ENCODE measurements at regions not wholly inside any gene's neighbourhood (a gene's known extent, or its start where the extent isn't known, plus 50 kb on each side); places are given as distances from the start of the nearest gene placed in this dataset.

GRCh38 chr11:95585752-95586077 lies 203.9 kb downstream of the FAM76B start:
- peaks cover 15% of the 10 kb centered on the region for H3K9me3 Mint-ChIP-seq
- ChIA-PET POLR2A (no interaction called here), CTCF (interaction anchor here (0.7 kb wide), 1 partner anchor 11 kb away, joined by 3 read pairs; no protein-coding TSS in a partner anchor)
- H3K4me3 Mint-ChIP-seq: no peak overlapping the region
- DNase-seq: no peak
- peaks cover 4% of the 10 kb centered on the region for H3K36me3 Mint-ChIP-seq (ENCODE audit: low read depth)
- no peak overlapping the region for H3K27ac Mint-ChIP-seq
- peaks cover 2% of the 10 kb centered on the region for H3K4me1 Mint-ChIP-seq
- no peaks in the 10 kb centered on the region for H3K27me3 Mint-ChIP-seq

DNA sequence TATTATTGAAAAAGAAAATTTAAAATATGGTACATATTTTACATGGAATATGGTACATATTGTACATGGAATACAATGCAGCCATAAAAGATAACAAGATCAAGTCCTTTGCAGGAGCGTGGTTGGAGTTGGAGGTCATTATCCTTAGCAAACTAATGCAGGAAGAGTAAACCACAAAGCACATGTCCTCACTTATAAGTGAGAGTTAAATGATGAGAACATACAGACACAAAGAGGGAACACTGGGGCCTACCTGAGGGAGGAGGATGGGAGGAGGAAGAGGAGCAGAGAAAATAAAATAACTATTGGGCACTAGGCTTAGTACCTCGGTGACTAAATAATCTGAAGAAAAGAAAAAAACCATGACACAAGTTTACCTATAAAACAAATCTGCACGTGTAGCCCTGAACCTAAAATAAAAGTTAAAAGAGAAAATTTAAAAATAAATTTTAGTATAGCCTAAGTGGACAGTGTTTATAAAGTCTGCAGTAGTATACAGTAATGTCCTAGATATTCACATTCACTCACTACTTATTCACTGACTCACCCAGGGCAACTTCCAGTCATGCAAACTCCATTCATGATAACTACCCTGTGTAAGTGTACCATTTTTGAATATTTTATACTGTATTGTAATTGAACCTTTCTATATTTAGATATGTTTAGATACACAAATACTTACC lies 204.4 kb downstream of the FAM76B start:
- Mint-ChIP-seq H3K4me1 (peaks cover 2% of the 10 kb centered on the region), H3K27me3 (no peaks in the 10 kb centered on the region), H3K9me3 (peaks cover 15% of the 10 kb centered on the region), H3K27ac (no peak overlapping the region), H3K4me3 (no peak overlapping the region), H3K36me3 (ENCODE audit: low read depth) (peaks cover 4% of the 10 kb centered on the region)
- ChIA-PET CTCF (interaction anchor here (0.7 to 1.4 kb wide), 2 partner anchors 12 to 120 kb away, joined by 3 to 4 read pairs; no protein-coding TSS in a partner anchor), POLR2A (no interaction called here)
- no peak for DNase-seq

GRCh38 chr11:95584589-95584988 lies 205.0 kb downstream of the FAM76B start:
- Mint-ChIP-seq H3K27me3 (no peaks in the 10 kb centered on the region), H3K9me3 (peaks cover 16% of the 10 kb centered on the region), H3K4me1 (peaks cover 2% of the 10 kb centered on the region), H3K4me3 (no peak overlapping the region), H3K36me3 (ENCODE audit: low read depth) (peaks cover 4% of the 10 kb centered on the region), H3K27ac (no peak overlapping the region)
- POLR2A ChIA-PET: no interaction called here
- CTCF ChIA-PET: interaction anchor here (1.4 kb wide), 1 partner anchor 121 kb away, joined by 4 read pairs; no protein-coding TSS in a partner anchor
- DNase-seq: no peak

DNA sequence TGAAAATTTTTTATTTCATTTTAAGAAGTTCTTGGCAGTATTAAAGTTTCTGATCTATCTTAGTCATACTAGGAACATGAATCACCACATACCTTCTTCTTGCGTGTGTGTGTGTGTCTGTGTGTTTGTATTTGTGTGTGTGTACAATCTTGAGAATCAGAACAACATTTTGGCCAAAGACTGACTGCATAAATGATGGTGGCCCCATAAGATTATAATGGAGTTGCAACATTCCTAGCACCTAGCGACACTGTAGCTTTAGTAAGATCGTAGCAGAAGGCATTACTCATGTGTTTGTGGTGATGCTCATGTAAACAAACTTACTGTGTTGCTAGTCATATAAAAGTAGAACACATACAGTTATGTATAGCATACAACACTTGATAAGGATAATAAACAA lies 205.4 kb downstream of the FAM76B start:
- H3K9me3 Mint-ChIP-seq: peaks cover 19% of the 10 kb centered on the region
- no peak overlapping the region for H3K27ac Mint-ChIP-seq
- POLR2A ChIA-PET: interaction anchor here (0.6 kb wide), 1 partner anchor 55 kb away, joined by 7 read pairs; no protein-coding TSS in a partner anchor
- H3K27me3 Mint-ChIP-seq: no peaks in the 10 kb centered on the region
- H3K4me3 Mint-ChIP-seq: no peak overlapping the region
- H3K4me1 Mint-ChIP-seq: peaks cover 2% of the 10 kb centered on the region
- CTCF ChIA-PET: interaction anchor here (1.4 kb wide), 1 partner anchor 121 kb away, joined by 4 read pairs; no protein-coding TSS in a partner anchor
- H3K36me3 Mint-ChIP-seq (ENCODE audit: low read depth): peaks cover 4% of the 10 kb centered on the region
- no peak for DNase-seq

- H3K27ac Mint-ChIP-seq: no peak overlapping the region
- peaks cover 15% of the 10 kb centered on the region for H3K9me3 Mint-ChIP-seq
- no peak overlapping the region for H3K4me3 Mint-ChIP-seq
- peaks cover 4% of the 10 kb centered on the region for H3K36me3 Mint-ChIP-seq (ENCODE audit: low read depth)
- no peak for DNase-seq
- H3K27me3 Mint-ChIP-seq: no peaks in the 10 kb centered on the region
- ChIA-PET CTCF (interaction anchor here (0.5 to 1.8 kb wide), 3 partner anchors 9 to 933 kb away, joined by 3 to 7 read pairs (median 4); no protein-coding TSS in a partner anchor), POLR2A (no interaction called here)
- no peaks in the 10 kb centered on the region for H3K4me1 Mint-ChIP-seq
Observed at GRCh38 chr11:95577716-95578460, 211.7 kb downstream of the FAM76B start.

- POLR2A ChIA-PET: no interaction called here
- no peak overlapping the region for H3K4me3 Mint-ChIP-seq
- H3K4me1 Mint-ChIP-seq: no peaks in the 10 kb centered on the region
- peaks cover 9% of the 10 kb centered on the region for H3K9me3 Mint-ChIP-seq
- no peaks in the 10 kb centered on the region for H3K36me3 Mint-ChIP-seq (ENCODE audit: low read depth)
- no peaks in the 10 kb centered on the region for H3K27me3 Mint-ChIP-seq
- no peak overlapping the region for H3K27ac Mint-ChIP-seq
- DNase-seq: no peak
- CTCF ChIA-PET: interaction anchor here (1.9 kb wide), 1 partner anchor 12 kb away, joined by 9 read pairs; no protein-coding TSS in a partner anchor
Observed at GRCh38 chr11:95576146-95576845, 213.3 kb downstream of the FAM76B start.

DNA sequence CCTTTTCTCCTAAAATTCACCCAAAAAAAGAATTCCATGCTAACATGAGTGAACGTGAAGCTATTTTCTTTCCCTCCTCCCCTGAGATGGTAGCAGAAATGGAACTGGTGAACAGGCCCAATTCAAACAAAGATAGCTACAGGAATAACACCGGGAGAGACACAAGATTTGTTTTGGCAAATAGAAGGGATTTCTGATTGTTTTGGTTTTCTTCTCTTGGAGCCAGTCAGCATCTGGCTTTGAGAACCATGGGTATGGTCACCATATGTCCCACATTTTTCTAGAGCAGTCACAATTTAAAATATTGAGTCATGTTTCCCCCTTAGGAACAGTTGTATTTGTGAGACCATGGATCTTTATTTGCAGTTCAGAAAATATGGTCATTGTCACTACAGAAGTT lies 214.1 kb downstream of the FAM76B start:
- no peak overlapping the region for H3K27ac Mint-ChIP-seq
- no peak overlapping the region for H3K4me3 Mint-ChIP-seq
- H3K9me3 Mint-ChIP-seq: peaks cover 7% of the 10 kb centered on the region
- peaks cover 3% of the 10 kb centered on the region for H3K27me3 Mint-ChIP-seq
- H3K4me1 Mint-ChIP-seq: no peaks in the 10 kb centered on the region
- ChIA-PET POLR2A (no interaction called here), CTCF (interaction anchor here (1.9 kb wide), 1 partner anchor 12 kb away, joined by 9 read pairs; no protein-coding TSS in a partner anchor)
- DNase-seq: no peak
- peaks cover 3% of the 10 kb centered on the region for H3K36me3 Mint-ChIP-seq (ENCODE audit: low read depth)

DNA sequence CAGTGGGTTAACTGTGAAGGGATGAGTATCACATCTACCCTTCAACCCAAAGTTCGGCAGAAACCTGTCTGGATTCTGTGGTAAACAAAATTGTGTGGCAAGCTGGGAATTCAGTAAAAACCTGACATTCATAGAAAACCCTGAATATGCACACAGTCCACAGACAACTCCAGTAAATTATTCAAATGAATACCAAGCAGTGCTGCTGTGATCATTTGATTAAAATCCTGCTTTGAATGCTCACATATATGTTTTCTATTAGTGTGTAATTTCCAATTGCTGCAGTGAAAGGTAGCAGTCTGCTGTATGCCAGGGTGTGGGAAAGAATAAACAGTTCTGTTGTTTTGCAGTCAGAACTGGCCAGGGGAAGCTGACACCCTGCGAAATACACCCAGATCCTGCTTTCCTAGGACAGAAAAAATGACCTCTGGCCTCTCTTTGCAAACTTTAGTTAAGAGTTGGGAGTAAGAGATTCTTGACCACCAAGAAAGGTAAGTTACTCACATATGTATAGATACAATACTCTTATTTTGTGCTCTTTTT lies 217.8 kb downstream of the FAM76B start:
- no peak for DNase-seq
- peaks cover 3% of the 10 kb centered on the region for H3K27me3 Mint-ChIP-seq
- H3K27ac Mint-ChIP-seq: no peak overlapping the region
- POLR2A ChIA-PET: no interaction called here
- H3K36me3 Mint-ChIP-seq (ENCODE audit: low read depth): peaks cover 8% of the 10 kb centered on the region
- H3K4me3 Mint-ChIP-seq: no peak overlapping the region
- peaks cover 20% of the 10 kb centered on the region for H3K9me3 Mint-ChIP-seq
- no peaks in the 10 kb centered on the region for H3K4me1 Mint-ChIP-seq
- CTCF ChIA-PET: no interaction called here

GRCh38 chr11:95570845-95571244 lies 218.7 kb downstream of the FAM76B start:
- ChIA-PET CTCF (no interaction called here), POLR2A (no interaction called here)
- DNase-seq: no peak
- Mint-ChIP-seq H3K27me3 (peaks cover 3% of the 10 kb centered on the region), H3K36me3 (ENCODE audit: low read depth) (peaks cover 8% of the 10 kb centered on the region), H3K4me3 (no peak overlapping the region), H3K27ac (no peak overlapping the region), H3K4me1 (no peaks in the 10 kb centered on the region), H3K9me3 (peaks cover 18% of the 10 kb centered on the region)

DNA sequence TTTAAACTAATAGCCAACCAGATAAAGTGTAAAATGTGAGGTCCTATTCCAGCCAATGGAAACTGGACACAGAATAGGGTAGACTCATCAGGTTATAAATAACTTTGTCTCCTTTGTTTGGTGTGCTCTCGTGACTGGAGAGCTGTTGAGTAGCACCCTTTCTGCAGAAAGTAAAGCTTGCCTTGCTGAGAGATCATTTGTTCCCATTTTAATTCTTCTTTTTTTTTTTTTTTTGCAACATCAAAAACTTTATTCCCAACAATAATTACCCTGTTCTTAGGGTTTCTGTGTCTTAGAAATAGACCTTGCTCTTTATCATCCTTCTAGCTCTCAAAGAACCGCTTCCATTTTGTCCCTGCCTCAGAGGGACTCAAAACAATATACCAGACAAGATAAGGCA lies 220.4 kb downstream of the FAM76B start:
- ChIA-PET CTCF (interaction anchor here (0.6 to 1.1 kb wide), 2 partner anchors 8 to 29 kb away, joined by 3 to 7 read pairs; no protein-coding TSS in a partner anchor), POLR2A (no interaction called here)
- Mint-ChIP-seq H3K36me3 (ENCODE audit: low read depth) (peaks cover 9% of the 10 kb centered on the region), H3K9me3 (peaks cover 20% of the 10 kb centered on the region), H3K27ac (no peak overlapping the region), H3K27me3 (peaks cover 3% of the 10 kb centered on the region), H3K4me3 (no peak overlapping the region), H3K4me1 (peaks cover 5% of the 10 kb centered on the region)
- DNase-seq: no peak

DNA sequence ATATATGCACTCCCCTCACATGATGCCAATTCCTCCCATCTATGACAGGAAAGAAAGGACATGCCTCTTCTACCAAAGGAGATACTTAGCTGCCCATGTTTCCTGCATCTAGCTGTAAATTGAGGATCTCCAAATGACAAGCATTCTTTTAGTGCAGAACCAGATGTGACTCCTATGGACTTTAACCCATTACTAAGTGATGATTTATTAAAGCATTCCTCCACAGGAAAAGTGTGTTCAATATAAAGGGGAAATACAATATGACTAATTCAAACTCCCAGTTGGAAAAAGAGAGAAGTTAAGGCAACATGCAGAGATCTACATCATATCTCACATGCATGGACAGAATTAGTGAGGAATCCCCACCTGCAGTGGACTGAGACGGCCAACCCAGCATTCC lies 221.3 kb downstream of the FAM76B start:
- peaks cover 3% of the 10 kb centered on the region for H3K27me3 Mint-ChIP-seq
- peaks cover 20% of the 10 kb centered on the region for H3K9me3 Mint-ChIP-seq

GRCh38 chr11:95567685-95568084 lies 221.9 kb downstream of the FAM76B start:
- DNase-seq: no peak
- no peak overlapping the region for H3K27ac Mint-ChIP-seq
- ChIA-PET CTCF (interaction anchor here (0.8 to 1.1 kb wide), 2 partner anchors 11 to 14 kb away, joined by 3 to 4 read pairs; no protein-coding TSS in a partner anchor), POLR2A (no interaction called here)
- peaks cover 3% of the 10 kb centered on the region for H3K27me3 Mint-ChIP-seq
- H3K9me3 Mint-ChIP-seq: peaks cover 20% of the 10 kb centered on the region
- peaks cover 9% of the 10 kb centered on the region for H3K36me3 Mint-ChIP-seq (ENCODE audit: low read depth)
- H3K4me1 Mint-ChIP-seq: peaks cover 10% of the 10 kb centered on the region
- H3K4me3 Mint-ChIP-seq: no peak overlapping the region

More for the DNA sequence above, 221.3 kb downstream of the FAM76B start:
- Mint-ChIP-seq H3K4me1 (peaks cover 10% of the 10 kb centered on the region), H3K27ac (no peak overlapping the region), H3K4me3 (no peak overlapping the region), H3K36me3 (ENCODE audit: low read depth) (peaks cover 9% of the 10 kb centered on the region)
- POLR2A ChIA-PET: no interaction called here
- CTCF ChIA-PET: interaction anchor here (0.8 to 1.1 kb wide), 2 partner anchors 12 to 13 kb away, joined by 3 to 4 read pairs; no protein-coding TSS in a partner anchor
- no peak for DNase-seq

Data from activated CD4-positive, alpha-beta T cell treated with anti-CD3 and anti-CD28 coated beads, Interleukin-2, amount 10 ng/mL, durations not matched to agents 7 days and 5 days (primary cell).